ENCODE measurements at regions not wholly inside any gene's neighbourhood (a gene's known extent, or its start where the extent isn't known, plus 50 kb on each side); places are given as distances from the start of the nearest gene placed in this dataset.

DNA sequence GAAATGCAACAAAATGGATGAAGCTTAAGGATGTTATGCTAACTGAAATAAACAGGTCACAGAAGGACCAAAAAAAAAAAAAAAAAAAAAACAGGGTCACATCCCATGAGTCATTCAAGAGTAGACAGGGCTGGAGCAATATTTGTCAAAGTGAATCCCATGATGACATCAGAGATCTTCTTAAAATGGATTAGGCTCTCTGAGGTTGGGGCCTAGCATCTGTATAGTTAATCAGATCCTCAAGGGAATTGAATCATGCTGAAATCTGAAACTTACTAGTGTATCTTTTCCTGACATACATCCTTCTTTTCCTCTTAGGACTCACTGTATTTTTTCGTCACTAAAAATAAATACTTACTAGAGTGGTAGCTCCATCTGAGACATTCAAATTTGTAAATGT is 380.6 kb upstream of the NXPH2 start:
- Histone ChIP-seq H3K36me3 (ENCODE audit: control insufficient read depth, insufficient read depth, low read length) (no peaks in the 10 kb centered on the region), H3K4me1 (ENCODE audit: control insufficient read depth, insufficient read depth, low read length) (no peaks in the 10 kb centered on the region), H3K27me3 (ENCODE audit: control insufficient read depth, insufficient read depth, low read length) (no peaks in the 10 kb centered on the region), H3K9me3 (ENCODE audit: control insufficient read depth, insufficient read depth, low read depth, low read length) (no peaks in the 10 kb centered on the region), H3K27ac (ENCODE audit: low read length) (no peak overlapping the region), H3K4me3 (ENCODE audit: low read depth in 2 of 2, low read length in 2 of 2) (no peak overlapping the region)
- no peak for ATAC-seq
- no peak for DNase-seq (ENCODE audit: low read depth, low spot score)
- TF ChIP-seq, protein P1, sequence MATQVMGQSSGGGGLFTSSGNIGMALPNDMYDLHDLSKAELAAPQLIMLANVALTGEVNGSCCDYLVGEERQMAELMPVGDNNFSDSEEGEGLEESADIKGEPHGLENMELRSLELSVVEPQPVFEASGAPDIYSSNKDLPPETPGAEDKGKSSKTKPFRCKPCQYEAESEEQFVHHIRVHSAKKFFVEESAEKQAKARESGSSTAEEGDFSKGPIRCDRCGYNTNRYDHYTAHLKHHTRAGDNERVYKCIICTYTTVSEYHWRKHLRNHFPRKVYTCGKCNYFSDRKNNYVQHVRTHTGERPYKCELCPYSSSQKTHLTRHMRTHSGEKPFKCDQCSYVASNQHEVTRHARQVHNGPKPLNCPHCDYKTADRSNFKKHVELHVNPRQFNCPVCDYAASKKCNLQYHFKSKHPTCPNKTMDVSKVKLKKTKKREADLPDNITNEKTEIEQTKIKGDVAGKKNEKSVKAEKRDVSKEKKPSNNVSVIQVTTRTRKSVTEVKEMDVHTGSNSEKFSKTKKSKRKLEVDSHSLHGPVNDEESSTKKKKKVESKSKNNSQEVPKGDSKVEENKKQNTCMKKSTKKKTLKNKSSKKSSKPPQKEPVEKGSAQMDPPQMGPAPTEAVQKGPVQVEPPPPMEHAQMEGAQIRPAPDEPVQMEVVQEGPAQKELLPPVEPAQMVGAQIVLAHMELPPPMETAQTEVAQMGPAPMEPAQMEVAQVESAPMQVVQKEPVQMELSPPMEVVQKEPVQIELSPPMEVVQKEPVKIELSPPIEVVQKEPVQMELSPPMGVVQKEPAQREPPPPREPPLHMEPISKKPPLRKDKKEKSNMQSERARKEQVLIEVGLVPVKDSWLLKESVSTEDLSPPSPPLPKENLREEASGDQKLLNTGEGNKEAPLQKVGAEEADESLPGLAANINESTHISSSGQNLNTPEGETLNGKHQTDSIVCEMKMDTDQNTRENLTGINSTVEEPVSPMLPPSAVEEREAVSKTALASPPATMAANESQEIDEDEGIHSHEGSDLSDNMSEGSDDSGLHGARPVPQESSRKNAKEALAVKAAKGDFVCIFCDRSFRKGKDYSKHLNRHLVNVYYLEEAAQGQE (IDR thresholded peaks at IDR 0.05; ENCODE audit: insufficient read depth in 1 of 2, low read depth in 2 of 2, low read length in 1 of 2), result no peak
- TF ChIP-seq SIN3A (IDR thresholded peaks at IDR 0.05; ENCODE audit: borderline replicate concordance, insufficient read depth, low read depth, low read length), result no peak
- TF ChIP-seq TCF7L2 (IDR thresholded peaks at IDR 0.05; ENCODE audit: low read depth, low read length), result no peak
- no peak for TF ChIP-seq POLR2AphosphoS5 (IDR thresholded peaks at IDR 0.05; ENCODE audit: low read depth, low read length)
- TF ChIP-seq, protein P2, sequence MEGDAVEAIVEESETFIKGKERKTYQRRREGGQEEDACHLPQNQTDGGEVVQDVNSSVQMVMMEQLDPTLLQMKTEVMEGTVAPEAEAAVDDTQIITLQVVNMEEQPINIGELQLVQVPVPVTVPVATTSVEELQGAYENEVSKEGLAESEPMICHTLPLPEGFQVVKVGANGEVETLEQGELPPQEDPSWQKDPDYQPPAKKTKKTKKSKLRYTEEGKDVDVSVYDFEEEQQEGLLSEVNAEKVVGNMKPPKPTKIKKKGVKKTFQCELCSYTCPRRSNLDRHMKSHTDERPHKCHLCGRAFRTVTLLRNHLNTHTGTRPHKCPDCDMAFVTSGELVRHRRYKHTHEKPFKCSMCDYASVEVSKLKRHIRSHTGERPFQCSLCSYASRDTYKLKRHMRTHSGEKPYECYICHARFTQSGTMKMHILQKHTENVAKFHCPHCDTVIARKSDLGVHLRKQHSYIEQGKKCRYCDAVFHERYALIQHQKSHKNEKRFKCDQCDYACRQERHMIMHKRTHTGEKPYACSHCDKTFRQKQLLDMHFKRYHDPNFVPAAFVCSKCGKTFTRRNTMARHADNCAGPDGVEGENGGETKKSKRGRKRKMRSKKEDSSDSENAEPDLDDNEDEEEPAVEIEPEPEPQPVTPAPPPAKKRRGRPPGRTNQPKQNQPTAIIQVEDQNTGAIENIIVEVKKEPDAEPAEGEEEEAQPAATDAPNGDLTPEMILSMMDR (IDR thresholded peaks at IDR 0.05), result no peak
- no TSS peak for BruUV-seq (replicated peaks)
- CTCF ChIA-PET, result interaction anchor here (0.6 kb wide), 1 partner anchor 487 kb away, joined by 3 read pairs; no protein-coding TSS in a partner anchor
- POLR2A ChIA-PET, result no interaction called here
- in situ Hi-C loops (cut with HindIII; ENCODE audit: low pct_unique_long_range_greater_than_20kb, low sequenced_read_pairs), result no loop called here
- intact Hi-C loops (cut with micrococcal nuclease; ENCODE audit: unreplicated experiment), result no loop called here

DNA sequence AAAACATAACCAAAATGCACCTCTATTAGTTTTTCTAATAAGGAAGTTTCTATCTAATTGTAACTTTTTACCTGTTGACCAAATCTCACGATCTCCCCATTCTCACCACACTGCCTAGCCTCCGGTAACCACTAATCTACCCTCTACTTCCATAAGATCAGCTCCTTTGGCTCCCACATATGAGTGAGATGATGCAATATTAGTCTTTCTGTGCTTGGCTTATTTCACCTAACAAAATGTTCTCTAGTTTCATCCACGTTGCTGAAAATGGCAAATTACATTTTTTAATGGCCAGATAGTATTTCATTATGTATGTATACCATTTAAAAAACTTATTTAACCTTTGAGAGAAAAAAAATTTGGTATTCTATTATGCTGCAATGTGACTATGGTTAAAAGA is 379.0 kb upstream of the NXPH2 start:
- no peak overlapping the region for H3K4me3 ChIP-seq (ENCODE audit: low read depth in 2 of 2, low read length in 2 of 2)
- ChIA-PET CTCF (no interaction called here), POLR2A (no interaction called here)
- H3K27ac ChIP-seq (ENCODE audit: low read length), result no peak overlapping the region
- H3K27me3 ChIP-seq (ENCODE audit: control insufficient read depth, insufficient read depth, low read length), result no peaks in the 10 kb centered on the region
- in situ Hi-C loops (cut with HindIII; ENCODE audit: low pct_unique_long_range_greater_than_20kb, low sequenced_read_pairs), result no loop called here
- TF ChIP-seq, protein P2 (IDR thresholded peaks at IDR 0.05), result no peak
- TF ChIP-seq TCF7L2 (IDR thresholded peaks at IDR 0.05; ENCODE audit: low read depth, low read length), result no peak
- no peaks in the 10 kb centered on the region for H3K36me3 ChIP-seq (ENCODE audit: control insufficient read depth, insufficient read depth, low read length)
- no peaks in the 10 kb centered on the region for H3K4me1 ChIP-seq (ENCODE audit: control insufficient read depth, insufficient read depth, low read length)
- intact Hi-C loops (cut with micrococcal nuclease; ENCODE audit: unreplicated experiment), result no loop called here
- BruUV-seq (replicated peaks), result no TSS peak
- no peaks in the 10 kb centered on the region for H3K9me3 ChIP-seq (ENCODE audit: control insufficient read depth, insufficient read depth, low read depth, low read length)
- ATAC-seq, result no peak
- no peak for DNase-seq (ENCODE audit: low read depth, low spot score)

DNA sequence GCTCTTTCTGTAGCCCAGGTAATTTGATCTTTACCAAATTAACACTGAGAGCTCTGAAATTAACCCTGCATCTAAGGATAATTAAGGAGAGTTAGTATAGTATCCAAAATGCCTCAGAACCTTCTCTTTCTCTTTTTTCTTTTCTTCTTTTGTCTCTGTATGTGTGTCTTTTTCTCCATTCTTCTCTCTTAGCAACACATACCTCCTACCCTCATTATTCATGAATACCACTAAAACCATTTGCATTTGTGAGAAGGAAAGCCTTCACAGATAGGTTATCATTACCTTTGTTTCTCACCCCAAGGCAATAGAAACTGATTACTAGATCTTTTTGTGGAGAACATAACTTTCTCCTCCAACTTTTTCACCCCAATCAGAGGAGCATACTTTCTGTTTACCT is 376.5 kb upstream of the NXPH2 start:
- TF ChIP-seq, protein P2 (IDR thresholded peaks at IDR 0.05), result no peak
- TF ChIP-seq POLR2AphosphoS5 (IDR thresholded peaks at IDR 0.05; ENCODE audit: low read depth, low read length) (no peak), SIN3A (IDR thresholded peaks at IDR 0.05; ENCODE audit: borderline replicate concordance, insufficient read depth, low read depth, low read length) (no peak), TCF7L2 (IDR thresholded peaks at IDR 0.05; ENCODE audit: low read depth, low read length) (no peak)
- TF ChIP-seq, protein P1 (IDR thresholded peaks at IDR 0.05; ENCODE audit: insufficient read depth in 1 of 2, low read depth in 2 of 2, low read length in 1 of 2), result no peak
- Histone ChIP-seq H3K4me1 (ENCODE audit: control insufficient read depth, insufficient read depth, low read length) (no peaks in the 10 kb centered on the region), H3K27ac (ENCODE audit: low read length) (no peak overlapping the region), H3K9me3 (ENCODE audit: control insufficient read depth, insufficient read depth, low read depth, low read length) (no peaks in the 10 kb centered on the region), H3K4me3 (ENCODE audit: low read depth in 2 of 2, low read length in 2 of 2) (no peak overlapping the region), H3K27me3 (ENCODE audit: control insufficient read depth, insufficient read depth, low read length) (no peaks in the 10 kb centered on the region), H3K36me3 (ENCODE audit: control insufficient read depth, insufficient read depth, low read length) (no peaks in the 10 kb centered on the region)
- in situ Hi-C loops (cut with HindIII; ENCODE audit: low pct_unique_long_range_greater_than_20kb, low sequenced_read_pairs) (no loop called here), intact Hi-C loops (cut with micrococcal nuclease; ENCODE audit: unreplicated experiment) (no loop called here)
- no TSS peak for BruUV-seq (replicated peaks)
- DNase-seq (ENCODE audit: low read depth, low spot score) (no peak), ATAC-seq (no peak)
- ChIA-PET CTCF (no interaction called here), POLR2A (no interaction called here)
